Neural progenitor cell (in vitro differentiated cells): ENCODE measurements at regions not wholly inside any gene's neighbourhood (a gene's known extent, or its start where the extent isn't known, plus 50 kb on each side); places are given as distances from the start of the nearest gene placed in this dataset.

Source experiments
- EZH2 ChIP-seq: fragments of 200-600 bp; sonication (generic); IDR thresholded peaks from 2 replicates; pipeline ENCODE4 v1.6.1; 2017; ENCODE audit warnings: antibody characterized with exemption, mild to moderate bottlenecking, moderate library complexity
- EZH2phosphoT487 ChIP-seq: fragments of 200-600 bp; sonication (generic); IDR thresholded peaks from 2 replicates; pipeline ENCODE4 v1.6.1; 2017; ENCODE audit warnings: antibody characterized with exemption
- TF ChIP-seq, protein P1 (sequence below): fragments of 200-600 bp; sonication (generic); IDR thresholded peaks from 2 replicates; pipeline ENCODE4 v1.5.1; 2017; ENCODE audit warnings: antibody characterized with exemption, mild to moderate bottlenecking

DNA sequence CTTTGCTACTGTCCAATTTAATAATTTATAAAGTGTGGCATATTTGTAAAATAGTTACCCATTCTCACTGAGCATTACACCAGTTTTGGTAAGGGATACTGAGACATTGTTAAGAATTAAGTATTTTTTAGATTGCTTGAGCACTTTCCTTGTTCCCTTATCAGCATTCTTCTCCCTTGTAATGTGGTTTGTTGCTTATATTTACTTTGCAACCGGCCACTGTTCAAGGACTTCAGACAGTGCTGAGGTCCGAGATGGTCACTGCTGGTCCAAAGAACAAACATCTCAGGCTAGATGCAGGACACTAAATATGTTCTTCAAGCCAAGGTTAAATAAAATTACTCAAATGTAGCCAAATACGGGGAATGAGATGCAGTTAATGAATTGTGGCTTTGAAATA lies 161.4 kb downstream of the TM9SF2 start:
- TF ChIP-seq, protein P1, sequence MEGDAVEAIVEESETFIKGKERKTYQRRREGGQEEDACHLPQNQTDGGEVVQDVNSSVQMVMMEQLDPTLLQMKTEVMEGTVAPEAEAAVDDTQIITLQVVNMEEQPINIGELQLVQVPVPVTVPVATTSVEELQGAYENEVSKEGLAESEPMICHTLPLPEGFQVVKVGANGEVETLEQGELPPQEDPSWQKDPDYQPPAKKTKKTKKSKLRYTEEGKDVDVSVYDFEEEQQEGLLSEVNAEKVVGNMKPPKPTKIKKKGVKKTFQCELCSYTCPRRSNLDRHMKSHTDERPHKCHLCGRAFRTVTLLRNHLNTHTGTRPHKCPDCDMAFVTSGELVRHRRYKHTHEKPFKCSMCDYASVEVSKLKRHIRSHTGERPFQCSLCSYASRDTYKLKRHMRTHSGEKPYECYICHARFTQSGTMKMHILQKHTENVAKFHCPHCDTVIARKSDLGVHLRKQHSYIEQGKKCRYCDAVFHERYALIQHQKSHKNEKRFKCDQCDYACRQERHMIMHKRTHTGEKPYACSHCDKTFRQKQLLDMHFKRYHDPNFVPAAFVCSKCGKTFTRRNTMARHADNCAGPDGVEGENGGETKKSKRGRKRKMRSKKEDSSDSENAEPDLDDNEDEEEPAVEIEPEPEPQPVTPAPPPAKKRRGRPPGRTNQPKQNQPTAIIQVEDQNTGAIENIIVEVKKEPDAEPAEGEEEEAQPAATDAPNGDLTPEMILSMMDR, result no peak
- TF ChIP-seq EZH2phosphoT487 (no peak), EZH2 (no peak)
